DMS53 (cell line): ENCODE measurements at regions not wholly inside any gene's neighbourhood (a gene's known extent, or its start where the extent isn't known, plus 50 kb on each side); places are given as distances from the start of the nearest gene placed in this dataset.
"Not testable (repeated sequence)": the region's sequence is repeated elsewhere in the genome, so short reads cannot be mapped to it uniquely, and the experiment has no call there.

ENCODE experiments used
- DNase-seq: peaks from one replicate; lab custom pipeline; 2025; lab: John Stamatoyannopoulos, UW

DNA sequence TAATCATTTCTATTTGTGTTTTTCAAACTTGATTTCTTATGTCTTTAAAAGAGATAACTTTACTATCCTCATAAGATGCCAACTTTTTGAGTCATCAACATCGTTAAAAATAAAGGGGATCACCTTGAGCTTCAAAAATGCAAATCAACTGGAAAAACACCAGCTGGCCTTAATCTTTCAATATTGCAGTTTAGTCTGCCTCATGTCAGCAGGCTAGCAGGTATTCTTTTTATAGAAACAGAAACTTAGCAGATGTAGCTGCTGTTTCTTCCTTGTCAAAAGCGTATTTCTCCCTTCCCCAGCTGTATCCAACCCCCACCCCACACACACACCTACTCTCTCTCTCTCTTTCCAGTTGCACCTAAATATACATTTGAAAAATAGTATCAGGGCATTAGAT, 154.1 kb upstream of the ZNF804A start:
- DNase-seq, result peak; percentile 37

DNA sequence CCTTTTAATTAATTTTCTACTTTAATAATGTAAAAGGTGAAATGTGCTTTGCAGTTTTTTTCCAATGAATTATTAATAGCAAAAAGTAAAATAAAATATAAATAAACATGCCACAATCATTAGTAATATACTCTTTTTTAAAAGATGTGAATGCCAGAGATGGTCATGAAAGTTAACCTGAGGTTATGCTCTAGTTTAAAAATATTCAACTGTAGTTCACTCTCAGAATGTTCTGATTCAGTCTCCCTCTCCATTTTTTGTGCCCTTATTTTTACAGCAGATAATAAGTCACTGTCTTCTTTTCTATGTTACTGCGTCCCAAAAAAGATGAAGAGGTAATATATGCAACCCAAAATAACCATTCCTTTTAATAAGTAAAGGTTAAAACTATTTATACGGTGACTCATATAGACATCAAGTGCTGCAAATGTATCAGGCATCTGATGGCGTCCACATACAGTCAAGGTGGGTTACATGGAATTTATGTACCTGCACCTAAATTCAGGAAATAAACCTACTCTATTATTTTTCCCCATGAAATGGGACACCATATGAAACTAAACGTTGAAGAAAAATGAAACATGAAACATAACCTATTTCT, 153.6 kb upstream of the ZNF804A start:
- peak; percentile 22 for DNase-seq

DNA sequence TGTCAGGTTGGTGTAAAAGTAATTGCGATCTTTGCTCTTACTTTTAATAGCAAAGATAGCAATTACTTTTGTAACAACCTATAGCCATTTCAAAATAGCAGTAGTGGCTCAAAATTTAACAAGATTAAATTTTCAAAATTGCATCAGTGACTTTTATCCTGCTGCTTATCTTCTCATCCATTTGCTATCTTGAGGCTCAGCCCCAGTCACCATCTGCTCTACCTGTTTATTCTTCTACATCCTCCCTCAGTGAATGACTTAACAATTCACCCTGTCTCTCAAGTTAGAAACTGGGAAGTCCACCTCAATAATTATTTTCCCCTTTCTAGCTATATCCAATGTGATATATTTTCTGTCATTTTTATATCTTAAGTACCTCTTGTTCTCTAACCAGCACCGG, 148.6 kb upstream of the ZNF804A start:
- DNase-seq, result no peak

DNA sequence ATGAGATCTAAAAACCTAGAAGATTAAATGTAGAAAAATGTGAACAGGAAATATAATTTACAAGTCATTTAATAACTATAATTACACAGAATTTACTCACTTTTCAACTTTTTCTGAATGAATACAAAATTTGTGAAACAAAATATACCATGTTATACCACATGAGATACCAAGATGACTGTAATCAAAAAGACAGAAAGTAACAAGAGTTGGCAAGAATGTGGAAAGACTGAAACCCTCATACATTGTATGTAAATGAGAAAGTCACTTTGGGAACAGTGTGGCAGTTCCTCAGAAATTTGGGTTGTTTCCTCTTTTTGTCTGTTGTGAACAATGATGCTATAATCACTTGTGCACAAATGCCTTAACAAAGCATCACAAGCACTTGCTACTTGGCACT, 145.4 kb upstream of the ZNF804A start:
- DNase-seq, result no peak

DNA sequence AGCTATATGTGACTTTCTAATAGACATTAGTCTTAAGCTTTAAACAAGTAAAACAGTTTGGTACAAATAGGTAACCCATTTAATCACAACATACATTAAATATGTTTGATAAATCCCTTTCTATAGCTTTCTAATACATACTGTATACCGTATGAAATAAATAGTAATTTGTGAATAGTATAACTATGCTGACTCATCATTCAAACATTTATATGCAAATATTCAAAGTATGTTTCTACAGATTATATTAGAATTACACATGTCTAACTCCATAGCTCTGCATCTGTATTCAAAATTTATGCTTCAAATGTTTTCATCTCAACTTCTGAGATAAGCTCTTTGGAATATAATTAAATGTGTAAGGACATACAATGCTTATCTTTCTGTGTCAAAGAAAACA, 142.7 kb upstream of the ZNF804A start:
- no peak for DNase-seq

DNA sequence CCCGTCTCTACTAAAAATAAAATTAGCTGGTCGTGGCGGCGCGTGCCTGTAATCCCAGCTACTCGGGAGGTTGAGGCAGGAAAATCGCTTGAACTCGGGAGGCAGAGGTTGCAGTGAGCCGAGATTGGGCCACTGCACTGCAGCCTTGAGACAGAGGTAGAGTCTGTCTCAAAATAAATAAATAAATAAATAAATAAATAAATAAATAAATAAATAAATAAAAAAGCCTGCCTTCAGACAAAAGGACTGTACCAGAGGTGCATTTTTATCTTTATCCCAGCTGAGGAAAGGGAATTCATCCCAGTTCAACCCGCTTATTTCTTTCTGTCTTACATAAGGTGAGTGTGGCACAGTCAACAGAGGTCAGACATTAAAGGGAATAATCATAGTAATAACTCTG, 141.6 kb upstream of the ZNF804A start:
- not testable (repeated sequence) for DNase-seq

DNA sequence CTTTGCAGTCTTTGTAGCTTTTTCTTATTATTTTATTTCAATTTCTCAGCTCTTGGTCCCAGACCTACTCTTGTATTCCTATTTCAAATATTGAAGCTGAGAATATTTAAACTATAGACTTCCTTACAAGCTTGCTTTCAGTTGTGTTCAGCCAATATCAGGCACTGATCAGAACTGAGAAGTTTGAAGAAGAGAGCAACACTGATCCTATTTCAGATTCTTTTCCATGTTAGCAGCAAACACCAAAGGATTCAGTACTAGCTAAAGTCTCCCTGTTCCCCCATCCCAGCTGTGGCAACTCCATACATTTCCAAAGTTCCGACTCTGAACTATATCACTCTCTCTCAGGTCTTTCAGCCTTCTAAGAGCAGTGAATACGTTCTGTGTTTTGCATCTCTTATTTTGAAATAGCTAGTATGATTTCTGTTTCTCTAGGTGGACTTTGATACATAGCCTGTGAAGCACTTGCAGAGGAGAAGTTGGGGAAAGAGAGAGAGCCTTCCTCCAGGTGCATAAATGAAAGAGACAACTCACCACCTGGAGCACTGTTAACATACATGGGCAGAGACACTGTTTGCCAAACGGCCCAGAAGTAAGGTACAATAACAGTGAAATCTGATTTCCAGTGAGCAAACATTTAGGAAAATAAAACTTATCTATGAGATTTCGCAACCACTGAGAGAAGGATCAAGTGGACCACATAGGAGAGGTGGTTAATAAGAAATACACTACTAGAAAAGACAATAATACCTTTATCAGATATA, 135.0 kb upstream of the ZNF804A start:
- DNase-seq, result peak; percentile 79

DNA sequence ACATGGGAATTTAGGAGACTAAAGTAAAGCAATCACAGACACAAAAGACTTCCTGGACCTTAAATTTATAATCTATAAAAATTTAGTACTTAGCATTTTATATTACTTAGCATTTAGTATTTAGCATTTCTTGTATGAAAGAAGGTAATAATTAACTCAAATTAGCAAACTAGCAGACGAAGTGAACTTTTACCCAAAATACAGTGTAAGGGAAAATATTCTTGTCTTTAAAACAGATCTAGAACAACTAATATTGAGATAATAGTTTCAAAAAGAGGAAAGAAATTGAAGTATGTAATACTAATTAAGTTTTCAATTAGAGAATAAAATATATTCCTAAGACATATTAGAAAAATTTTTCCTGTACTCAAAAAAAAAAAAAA, 134.5 kb upstream of the ZNF804A start:
- no peak for DNase-seq

DNA sequence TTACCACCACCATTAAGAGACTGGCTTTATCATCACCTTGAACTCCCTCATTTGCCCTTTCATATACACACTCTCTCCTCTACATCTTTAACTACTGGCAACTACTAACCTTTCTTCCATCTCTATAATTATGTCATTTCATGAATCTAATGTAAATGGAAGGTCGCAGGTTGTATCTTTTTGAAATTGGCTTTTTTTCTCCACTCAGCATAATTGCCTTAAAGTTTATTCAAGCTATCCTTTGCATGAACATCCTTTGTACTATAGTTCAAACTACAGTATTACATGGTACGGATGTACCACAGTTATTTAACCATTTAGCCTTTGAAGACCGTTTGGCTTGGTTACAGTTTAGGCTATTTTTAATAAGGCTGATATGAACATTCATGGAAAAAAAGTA, 129.5 kb upstream of the ZNF804A start:
- no peak for DNase-seq

DNA sequence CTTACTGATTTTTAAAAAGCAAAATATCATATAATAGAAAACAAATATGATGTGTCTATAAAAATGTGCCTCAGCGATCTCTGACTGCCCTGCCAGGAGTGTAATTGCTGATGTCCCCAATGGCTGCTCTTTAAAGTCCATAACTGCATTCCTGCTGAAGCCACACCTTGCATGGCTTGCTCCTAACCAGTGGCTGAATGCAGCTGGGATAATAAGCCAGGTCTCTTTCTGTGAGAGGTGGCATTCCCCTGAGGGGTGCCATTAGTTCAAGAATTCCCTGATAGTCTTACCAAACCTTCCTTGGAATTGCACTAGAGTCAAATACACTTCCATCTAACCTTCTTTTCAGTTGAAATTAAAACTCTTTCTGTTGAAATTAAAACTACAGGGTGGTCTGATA, 125.8 kb upstream of the ZNF804A start:
- no peak for DNase-seq

DNA sequence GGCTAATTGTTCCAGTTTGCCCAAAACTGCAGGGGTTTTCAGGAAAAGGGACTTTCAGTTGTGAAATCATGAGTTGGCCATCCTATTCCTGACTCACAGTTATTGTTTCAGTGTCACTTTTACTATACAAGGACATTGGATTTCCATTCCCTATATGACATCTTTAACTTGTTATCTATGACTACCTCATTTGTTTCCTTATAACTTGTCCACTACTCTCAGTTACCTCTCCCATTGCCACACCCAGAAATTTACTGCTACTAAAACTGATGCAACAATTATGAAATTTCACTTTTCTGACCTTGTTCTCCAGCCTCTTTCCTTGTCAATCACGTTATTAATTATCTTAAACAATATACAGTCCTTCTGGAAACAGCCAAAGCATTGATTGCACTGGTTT, 116.5 kb upstream of the ZNF804A start:
- DNase-seq, result no peak

DNA sequence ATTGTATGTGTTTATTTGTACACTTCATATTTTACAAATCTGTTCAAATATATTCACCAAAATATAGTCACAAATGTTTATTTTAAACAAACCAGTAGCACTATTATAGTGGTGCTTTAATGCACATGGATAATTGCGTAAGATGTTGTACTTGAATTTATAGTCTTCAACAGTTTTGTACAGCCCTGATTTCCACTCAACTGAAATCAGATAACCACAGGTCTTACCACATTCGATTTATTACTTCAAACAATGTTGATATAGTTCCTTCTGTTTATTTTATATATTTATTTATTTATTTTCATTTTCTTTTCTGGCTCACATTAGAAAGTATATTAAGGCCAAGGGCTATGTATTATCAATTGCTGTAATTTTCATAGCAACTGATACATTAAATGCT, 99.4 kb upstream of the ZNF804A start:
- no peak for DNase-seq

DNA sequence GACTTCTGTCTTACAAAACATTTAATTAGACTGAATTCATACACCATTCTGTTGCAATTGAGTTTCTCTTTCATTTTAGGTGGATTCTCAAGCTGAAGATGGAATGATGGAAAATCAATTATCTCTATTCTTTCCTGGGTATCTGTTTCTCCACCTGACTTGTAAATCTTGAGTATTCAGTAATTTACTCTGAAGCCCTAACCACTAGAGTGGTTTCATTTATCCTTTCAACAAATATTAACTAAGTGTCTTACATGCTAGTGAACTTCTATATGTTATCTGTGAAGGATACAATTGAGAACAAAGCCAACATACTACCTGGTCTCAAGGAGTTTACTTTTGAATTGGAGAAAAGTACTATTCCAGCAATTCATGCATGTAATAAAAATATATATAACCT, 94.1 kb upstream of the ZNF804A start:
- DNase-seq, result no peak

DNA sequence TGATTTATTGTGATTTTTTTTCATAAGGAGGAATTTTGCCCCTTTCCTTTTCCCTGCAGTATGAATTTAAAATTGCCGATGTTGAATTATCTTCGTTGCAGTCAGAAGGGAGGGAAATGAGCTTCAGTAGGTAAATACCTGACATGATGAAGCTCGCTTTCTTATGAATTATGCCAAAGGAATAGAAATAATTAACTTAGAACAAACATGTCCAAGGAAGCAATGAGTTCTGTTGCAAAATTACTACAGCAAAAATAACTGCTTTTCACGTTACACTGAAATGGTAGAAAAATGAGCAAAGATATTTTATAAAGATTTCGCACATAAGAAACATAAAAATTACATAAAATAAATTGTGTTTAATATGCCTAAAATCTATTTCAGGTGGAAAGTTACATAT, 91.1 kb upstream of the ZNF804A start:
- no peak for DNase-seq

DNA sequence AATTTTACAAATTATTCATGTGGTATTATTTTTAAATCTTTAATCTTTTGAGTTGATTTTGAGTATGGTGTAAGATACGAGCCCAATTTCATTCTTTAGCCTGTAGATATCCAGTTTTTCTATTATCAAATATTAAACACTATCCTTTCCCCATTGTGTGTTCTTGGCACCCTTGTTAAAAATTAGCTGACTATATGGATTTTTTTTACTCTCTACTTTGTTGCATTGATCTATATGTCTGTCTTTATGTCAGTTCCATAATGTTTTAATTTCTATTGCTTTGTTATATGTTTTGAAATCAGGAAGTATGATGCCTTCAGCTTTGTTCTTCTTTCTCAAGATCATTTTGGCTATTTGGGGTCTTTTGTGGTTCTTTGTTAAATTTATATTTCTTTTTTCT, 80.9 kb upstream of the ZNF804A start:
- DNase-seq, result no peak

DNA sequence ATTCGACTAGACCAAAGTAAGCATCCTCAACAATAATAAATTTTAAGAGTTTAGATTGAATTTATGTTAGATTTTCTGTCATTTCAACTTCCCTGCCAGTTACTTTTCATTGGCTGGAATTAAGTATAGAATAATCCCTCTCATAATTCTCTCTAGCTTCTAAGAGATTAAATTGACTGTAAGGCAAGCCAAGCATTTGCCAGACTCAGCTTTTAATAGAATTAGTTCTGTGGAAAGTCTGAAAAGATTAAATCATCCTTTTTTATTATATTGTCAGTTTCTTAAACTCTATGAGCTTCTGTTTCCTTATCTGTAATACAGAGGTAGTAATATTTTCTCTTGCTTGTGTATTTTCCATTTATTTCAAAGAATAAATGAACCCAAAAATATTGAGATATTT, 77.9 kb upstream of the ZNF804A start:
- DNase-seq, result no peak

DNA sequence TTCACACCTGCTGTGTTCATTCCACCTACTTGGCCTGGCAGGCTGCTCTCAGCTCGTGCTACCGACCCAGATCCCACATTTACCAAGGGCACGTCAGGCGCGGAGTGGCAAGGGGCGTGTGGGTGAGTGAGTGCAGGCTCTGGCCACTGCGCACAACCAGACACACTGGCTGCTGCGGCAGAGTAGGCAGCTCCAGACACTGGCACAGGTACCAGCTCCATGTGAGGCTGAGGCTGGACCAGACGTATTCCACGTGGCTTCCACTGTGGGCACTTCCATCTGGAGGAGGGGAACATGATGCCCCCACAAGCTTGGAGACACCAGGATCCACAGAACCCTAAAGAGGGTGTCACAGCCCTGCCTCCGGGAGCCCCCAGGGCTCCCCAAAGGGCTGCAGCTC, 74.6 kb upstream of the ZNF804A start:
- no peak for DNase-seq

DNA sequence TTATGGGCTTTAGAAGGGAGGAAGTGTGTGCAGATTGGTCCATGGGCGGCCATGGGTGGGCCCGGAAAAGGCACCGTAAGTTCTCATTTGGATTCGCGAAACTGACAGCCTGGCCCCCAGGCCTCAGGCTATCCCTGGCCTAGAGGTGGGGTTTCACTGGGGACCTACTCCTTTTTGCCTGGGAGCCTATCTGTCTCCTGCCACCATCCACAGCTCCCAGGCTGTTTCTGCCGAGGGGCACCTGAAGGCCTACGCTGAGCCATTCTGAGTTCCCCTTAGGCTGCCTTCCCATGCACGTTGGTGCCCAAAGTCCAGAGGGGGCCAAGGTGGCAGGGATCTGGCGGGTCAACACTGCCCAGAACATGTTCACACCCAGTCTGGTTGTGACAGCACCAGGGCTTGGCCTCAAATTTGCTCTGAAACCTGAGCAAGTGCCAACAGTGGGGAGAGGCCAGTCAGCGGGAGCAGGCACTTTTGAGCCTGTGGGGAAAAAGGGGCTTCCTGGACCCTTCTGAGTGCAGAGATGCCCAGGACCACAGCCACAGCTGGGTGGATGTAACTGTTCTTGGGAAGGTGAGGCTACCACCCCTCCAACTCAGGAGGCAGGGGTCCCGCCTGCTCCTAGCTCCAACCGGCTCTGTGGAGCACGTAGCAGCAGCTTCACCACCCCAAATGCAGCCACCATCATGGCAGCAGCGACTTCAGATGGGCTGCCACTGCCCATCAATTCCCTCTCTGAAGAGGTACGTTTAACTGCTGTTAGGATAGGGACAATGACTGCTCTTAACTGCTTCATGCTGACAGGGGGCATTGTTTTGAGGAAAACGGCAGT, 73.6 kb upstream of the ZNF804A start:
- no peak for DNase-seq

DNA sequence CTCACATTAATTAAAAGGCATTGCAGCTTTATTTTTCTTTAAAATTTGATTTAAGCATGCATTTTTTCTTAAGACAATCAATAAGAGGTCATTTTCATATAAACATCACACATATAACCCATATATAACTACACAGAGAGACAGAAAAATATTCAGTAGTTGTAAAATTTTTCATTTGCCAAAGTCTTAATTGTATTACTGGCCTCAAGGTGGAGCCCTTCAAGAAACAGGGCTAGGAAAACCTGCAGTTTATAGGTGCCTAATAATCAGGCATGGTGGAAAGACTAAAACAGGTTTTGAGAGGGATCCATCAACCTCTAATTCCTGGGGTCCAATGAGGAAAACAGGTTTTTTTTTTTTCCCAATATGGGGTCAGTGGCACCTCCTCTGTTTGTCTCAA, 71.3 kb upstream of the ZNF804A start:
- peak; percentile 54 for DNase-seq

DNA sequence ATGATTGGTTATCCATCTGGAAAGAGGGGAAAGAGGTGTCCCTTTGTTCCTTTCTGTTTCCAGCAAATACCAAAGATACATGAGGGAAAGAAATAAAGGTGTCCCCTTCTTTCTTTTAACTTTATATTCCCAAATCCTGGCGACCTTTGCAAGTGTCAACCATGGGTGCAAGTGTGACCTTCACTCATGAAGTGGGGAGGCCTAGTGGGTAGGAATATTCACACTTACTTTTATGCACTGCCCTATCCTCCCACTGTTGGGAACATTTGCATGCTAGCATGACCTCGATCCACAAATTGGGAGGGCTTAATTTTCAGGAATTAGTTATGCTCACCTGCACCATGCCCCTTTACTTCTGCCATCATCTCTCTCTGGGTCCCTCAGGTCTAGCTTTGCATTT, 70.2 kb upstream of the ZNF804A start:
- peak; percentile 30 for DNase-seq

DNA sequence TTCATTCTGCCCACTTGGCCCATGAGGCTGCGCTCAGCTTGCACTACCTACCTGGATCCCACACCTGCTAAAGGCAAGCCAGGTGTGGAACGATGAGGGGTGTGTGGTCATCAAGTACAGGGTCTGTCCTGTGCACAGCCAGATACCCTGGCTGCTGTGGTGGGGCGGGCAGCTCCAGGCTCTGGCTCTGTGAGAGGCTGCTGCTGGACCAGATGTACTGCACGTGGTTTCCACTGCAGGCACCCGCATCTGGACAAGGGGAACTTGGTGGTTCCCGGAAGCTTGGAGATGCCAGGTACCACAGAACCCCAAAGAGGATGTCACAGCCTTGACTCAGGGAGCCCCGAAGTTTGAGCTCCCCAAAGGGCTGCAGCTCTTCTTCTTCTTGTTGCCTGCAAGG, 68.1 kb upstream of the ZNF804A start:
- no peak for DNase-seq

DNA sequence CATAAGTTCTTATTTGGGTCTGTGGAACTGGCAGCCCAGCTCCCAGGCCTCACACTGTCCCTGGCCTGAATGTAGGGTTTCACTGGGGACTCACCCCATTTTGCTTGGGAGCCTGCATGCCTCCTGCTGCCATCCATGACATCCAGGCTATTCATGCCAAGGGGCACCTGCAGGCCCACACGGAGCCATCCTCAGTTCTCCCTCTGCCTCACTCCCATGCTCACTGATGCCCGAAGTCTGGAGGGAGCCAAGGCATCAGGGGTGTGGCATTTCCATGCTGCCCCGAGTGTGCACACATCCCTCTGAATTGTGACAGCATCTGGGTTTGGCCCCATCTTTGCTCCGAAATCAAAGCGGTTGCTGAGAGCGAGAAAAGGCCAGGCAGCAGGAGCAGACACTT, 67.4 kb upstream of the ZNF804A start:
- no peak for DNase-seq

DNA sequence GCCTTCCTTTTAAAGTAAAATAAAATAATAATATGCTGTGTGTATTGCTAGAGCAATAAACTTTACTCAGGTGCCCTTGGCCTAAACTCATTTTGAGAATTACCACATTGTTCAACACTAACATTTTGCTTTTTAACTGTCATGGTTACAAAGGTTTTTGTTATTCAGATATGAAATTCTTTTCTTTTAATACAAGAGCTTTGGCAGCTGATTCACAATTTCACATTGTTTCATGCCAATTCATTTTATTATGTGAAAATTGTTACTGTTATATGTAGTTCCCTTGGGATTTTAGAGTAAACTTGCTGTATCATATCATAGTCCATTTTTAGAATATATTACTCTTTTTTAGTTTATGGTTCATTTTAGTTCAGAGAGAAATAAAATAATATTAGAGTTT, 65.8 kb upstream of the ZNF804A start:
- no peak for DNase-seq
